SK-N-SH treated with all-trans-retinoic acid at 6 μM for 48 hours (cell line): ENCODE measurements at regions not wholly inside any gene's neighbourhood (a gene's known extent, or its start where the extent isn't known, plus 50 kb on each side); places are given as distances from the start of the nearest gene placed in this dataset.

Source experiments
- ATAC-seq: fragments of 200-7000 bp; cut with Tn5 transposase; 3 replicates; pipeline ENCODE4 v1.9.1; 2020; ENCODE audit warnings: mild to moderate bottlenecking, moderate library complexity
- ARNTL ChIP-seq: fragments of 450-650 bp; formaldehyde crosslinking; IDR thresholded peaks from 2 replicates; pipeline ENCODE4 v1.5.0; 2020; ENCODE audit warnings: low read depth, mild to moderate bottlenecking, moderate library complexity, borderline replicate concordance
- BACH2 ChIP-seq: fragments of 250-450 bp; sonication (Bioruptor Pico); IDR thresholded peaks from 2 replicates; pipeline ENCODE4 v1.9.0; 2021; ENCODE audit warnings: mild to moderate bottlenecking, borderline replicate concordance
- CSDC2 ChIP-seq: fragments of 250-450 bp; sonication (Bioruptor Pico); IDR thresholded peaks from 2 replicates; pipeline ENCODE4 v1.5.0; 2020; ENCODE audit warnings: mild to moderate bottlenecking, moderate library complexity
- ESRRG ChIP-seq: fragments of 250-450 bp; sonication (Bioruptor Pico); IDR thresholded peaks from 2 replicates; pipeline ENCODE4 v1.6.1; 2021; ENCODE audit warnings: mild to moderate bottlenecking
- ISL1 ChIP-seq: fragments of 250-450 bp; sonication (Bioruptor Pico); IDR thresholded peaks from 2 replicates; pipeline ENCODE4 v2.1.2; 2022; ENCODE audit warnings: mild to moderate bottlenecking, moderate library complexity
- OSR1 ChIP-seq: fragments of 250-450 bp; sonication (Bioruptor Pico); IDR thresholded peaks from 2 replicates; pipeline ENCODE4 v1.8.0; 2022; ENCODE audit warnings: moderate library complexity, mild to moderate bottlenecking, inconsistent platforms
- PPARA ChIP-seq: fragments of 250-450 bp; sonication (Bioruptor Pico); IDR thresholded peaks from 2 replicates; pipeline ENCODE4 v1.5.0; 2020; ENCODE audit warnings: mild to moderate bottlenecking, borderline replicate concordance
- RARB ChIP-seq: fragments of 250-450 bp; sonication (Bioruptor Pico); IDR thresholded peaks from 2 replicates; pipeline ENCODE4 v1.8.0; 2021; ENCODE audit warnings: mild to moderate bottlenecking, moderate library complexity
- SNAI2 ChIP-seq: fragments of 250-450 bp; sonication (Bioruptor Pico); IDR thresholded peaks from 2 replicates; pipeline ENCODE4 v1.5.0; 2020; ENCODE audit warnings: mild to moderate bottlenecking, moderate library complexity
- TCF4 ChIP-seq: fragments of 250-450 bp; sonication (Bioruptor Pico); IDR thresholded peaks from 2 replicates; pipeline ENCODE4 v1.8.0; 2021; ENCODE audit warnings: mild to moderate bottlenecking, moderate library complexity, borderline replicate concordance
- TOX ChIP-seq: fragments of 250-450 bp; sonication (Bioruptor Pico); IDR thresholded peaks from 2 replicates; pipeline ENCODE4 v1.8.0; 2021; ENCODE audit warnings: mild to moderate bottlenecking, moderate library complexity, borderline replicate concordance
- TSHZ2 ChIP-seq: fragments of 250-450 bp; sonication (Bioruptor Pico); IDR thresholded peaks from 2 replicates; pipeline ENCODE4 v1.5.0; 2020; ENCODE audit warnings: mild to moderate bottlenecking, moderate library complexity
- ZC3H10 ChIP-seq: fragments of 250-450 bp; sonication (Bioruptor Pico); IDR thresholded peaks from 2 replicates; pipeline ENCODE4 v1.5.1; 2021; ENCODE audit warnings: mild to moderate bottlenecking, moderate library complexity
- ZFP3 ChIP-seq: fragments of 250-450 bp; sonication (Bioruptor Pico); IDR thresholded peaks from 2 replicates; pipeline ENCODE4 v1.5.0; 2020; ENCODE audit warnings: mild to moderate bottlenecking, moderate library complexity
- ZFP30 ChIP-seq: fragments of 450-650 bp; formaldehyde crosslinking; IDR thresholded peaks from 2 replicates; pipeline ENCODE4 v1.5.0; 2022; ENCODE audit warnings: mild to moderate bottlenecking, moderate library complexity
- ZNF565 ChIP-seq: fragments of 450-650 bp; formaldehyde crosslinking; conservative IDR thresholded peaks from 2 replicates; pipeline ENCODE4 v1.5.0; 2020; ENCODE audit warnings: low read depth, mild to moderate bottlenecking, moderate library complexity
- ZNF70 ChIP-seq: fragments of 450-650 bp; formaldehyde crosslinking; IDR thresholded peaks from 2 replicates; pipeline ENCODE4 v1.5.0; 2020; ENCODE audit warnings: mild to moderate bottlenecking, moderate library complexity
- ZNF8 ChIP-seq: fragments of 450-650 bp; formaldehyde crosslinking; IDR thresholded peaks from 2 replicates; pipeline ENCODE4 v1.5.0; 2020; ENCODE audit warnings: mild to moderate bottlenecking, moderate library complexity
- TF ChIP-seq, protein P1 (sequence below): fragments of 250-450 bp; sonication (Bioruptor Pico); IDR thresholded peaks from 2 replicates; pipeline ENCODE4 v1.5.1; 2021; ENCODE audit warnings: mild to moderate bottlenecking, moderate library complexity
- TF ChIP-seq, protein P2 (sequence below): fragments of 250-450 bp; sonication (Bioruptor Pico); IDR thresholded peaks from 2 replicates; pipeline ENCODE4 v1.8.0; 2020; ENCODE audit warnings: mild to moderate bottlenecking, moderate library complexity, borderline replicate concordance
- TF ChIP-seq, protein P3 (sequence below): fragments of 250-450 bp; sonication (Bioruptor Pico); IDR thresholded peaks from 2 replicates; pipeline ENCODE4 v1.8.0; 2021; ENCODE audit warnings: low read depth, mild to moderate bottlenecking, moderate library complexity, borderline replicate concordance
- TF ChIP-seq, protein P4 (sequence below): fragments of 250-450 bp; sonication (Bioruptor Pico); IDR thresholded peaks from 2 replicates; pipeline ENCODE4 v1.5.1; 2020; ENCODE audit warnings: low read depth, mild to moderate bottlenecking, moderate library complexity

- no peak for ATAC-seq
These were observed 136.8 kb upstream of the TCF21 start for GRCh38 chr6:133752129-133752528.

DNA sequence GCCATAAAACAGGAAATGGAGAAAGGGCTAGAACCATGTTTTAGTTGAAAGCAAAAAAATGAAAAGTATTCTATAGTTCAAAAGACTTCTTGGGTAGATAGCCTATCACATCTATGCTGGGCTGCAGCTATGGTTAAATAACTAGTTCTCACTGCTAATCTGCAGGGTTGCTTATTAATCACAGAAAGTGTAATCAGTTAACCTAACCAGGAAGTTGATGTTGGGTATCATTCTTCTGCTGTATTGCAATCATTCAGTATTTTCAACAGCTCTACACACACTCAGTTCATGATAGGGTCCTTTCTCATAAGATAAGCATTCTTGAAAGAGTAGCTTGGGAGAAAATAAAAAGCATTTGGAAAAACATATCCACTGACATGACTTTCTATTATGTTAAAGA, 135.2 kb upstream of the TCF21 start:
- no peak for TF ChIP-seq ZC3H10 (CRISPR knock-in tag)
- no peak for TF ChIP-seq TCF4
- TF ChIP-seq, protein P1, sequence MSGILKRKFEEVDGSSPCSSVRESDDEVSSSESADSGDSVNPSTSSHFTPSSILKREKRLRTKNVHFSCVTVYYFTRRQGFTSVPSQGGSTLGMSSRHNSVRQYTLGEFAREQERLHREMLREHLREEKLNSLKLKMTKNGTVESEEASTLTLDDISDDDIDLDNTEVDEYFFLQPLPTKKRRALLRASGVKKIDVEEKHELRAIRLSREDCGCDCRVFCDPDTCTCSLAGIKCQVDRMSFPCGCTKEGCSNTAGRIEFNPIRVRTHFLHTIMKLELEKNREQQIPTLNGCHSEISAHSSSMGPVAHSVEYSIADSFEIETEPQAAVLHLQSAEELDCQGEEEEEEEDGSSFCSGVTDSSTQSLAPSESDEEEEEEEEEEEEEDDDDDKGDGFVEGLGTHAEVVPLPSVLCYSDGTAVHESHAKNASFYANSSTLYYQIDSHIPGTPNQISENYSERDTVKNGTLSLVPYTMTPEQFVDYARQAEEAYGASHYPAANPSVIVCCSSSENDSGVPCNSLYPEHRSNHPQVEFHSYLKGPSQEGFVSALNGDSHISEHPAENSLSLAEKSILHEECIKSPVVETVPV (CRISPR knock-in tag): no peak
- TF ChIP-seq TOX: no peak
- ATAC-seq: no peak

More at GRCh38 chr6:133752129-133752528, 136.8 kb upstream of the TCF21 start:
- TF ChIP-seq BACH2 (no peak), ZNF70 (no peak), ZNF8 (CRISPR knock-in tag) (no peak), ESRRG (CRISPR knock-in tag) (no peak), ZC3H10 (CRISPR knock-in tag) (no peak), TCF4 (no peak), PPARA (CRISPR knock-in tag) (no peak), ARNTL (no peak), ZFP30 (no peak), OSR1 (CRISPR knock-in tag) (no peak), RARB (no peak), TOX (no peak), ISL1 (no peak), ZNF565 (CRISPR knock-in tag) (no peak), SNAI2 (no peak)
- TF ChIP-seq, protein P2, sequence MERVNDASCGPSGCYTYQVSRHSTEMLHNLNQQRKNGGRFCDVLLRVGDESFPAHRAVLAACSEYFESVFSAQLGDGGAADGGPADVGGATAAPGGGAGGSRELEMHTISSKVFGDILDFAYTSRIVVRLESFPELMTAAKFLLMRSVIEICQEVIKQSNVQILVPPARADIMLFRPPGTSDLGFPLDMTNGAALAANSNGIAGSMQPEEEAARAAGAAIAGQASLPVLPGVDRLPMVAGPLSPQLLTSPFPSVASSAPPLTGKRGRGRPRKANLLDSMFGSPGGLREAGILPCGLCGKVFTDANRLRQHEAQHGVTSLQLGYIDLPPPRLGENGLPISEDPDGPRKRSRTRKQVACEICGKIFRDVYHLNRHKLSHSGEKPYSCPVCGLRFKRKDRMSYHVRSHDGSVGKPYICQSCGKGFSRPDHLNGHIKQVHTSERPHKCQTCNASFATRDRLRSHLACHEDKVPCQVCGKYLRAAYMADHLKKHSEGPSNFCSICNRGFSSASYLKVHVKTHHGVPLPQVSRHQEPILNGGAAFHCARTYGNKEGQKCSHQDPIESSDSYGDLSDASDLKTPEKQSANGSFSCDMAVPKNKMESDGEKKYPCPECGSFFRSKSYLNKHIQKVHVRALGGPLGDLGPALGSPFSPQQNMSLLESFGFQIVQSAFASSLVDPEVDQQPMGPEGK: no peak
- TF ChIP-seq, protein P3, sequence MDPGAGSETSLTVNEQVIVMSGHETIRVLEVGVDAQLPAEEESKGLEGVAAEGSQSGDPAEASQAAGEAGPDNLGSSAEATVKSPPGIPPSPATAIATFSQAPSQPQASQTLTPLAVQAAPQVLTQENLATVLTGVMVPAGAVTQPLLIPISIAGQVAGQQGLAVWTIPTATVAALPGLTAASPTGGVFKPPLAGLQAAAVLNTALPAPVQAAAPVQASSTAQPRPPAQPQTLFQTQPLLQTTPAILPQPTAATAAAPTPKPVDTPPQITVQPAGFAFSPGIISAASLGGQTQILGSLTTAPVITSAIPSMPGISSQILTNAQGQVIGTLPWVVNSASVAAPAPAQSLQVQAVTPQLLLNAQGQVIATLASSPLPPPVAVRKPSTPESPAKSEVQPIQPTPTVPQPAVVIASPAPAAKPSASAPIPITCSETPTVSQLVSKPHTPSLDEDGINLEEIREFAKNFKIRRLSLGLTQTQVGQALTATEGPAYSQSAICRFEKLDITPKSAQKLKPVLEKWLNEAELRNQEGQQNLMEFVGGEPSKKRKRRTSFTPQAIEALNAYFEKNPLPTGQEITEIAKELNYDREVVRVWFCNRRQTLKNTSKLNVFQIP (CRISPR knock-in tag): no peak
- TF ChIP-seq, protein P4, sequence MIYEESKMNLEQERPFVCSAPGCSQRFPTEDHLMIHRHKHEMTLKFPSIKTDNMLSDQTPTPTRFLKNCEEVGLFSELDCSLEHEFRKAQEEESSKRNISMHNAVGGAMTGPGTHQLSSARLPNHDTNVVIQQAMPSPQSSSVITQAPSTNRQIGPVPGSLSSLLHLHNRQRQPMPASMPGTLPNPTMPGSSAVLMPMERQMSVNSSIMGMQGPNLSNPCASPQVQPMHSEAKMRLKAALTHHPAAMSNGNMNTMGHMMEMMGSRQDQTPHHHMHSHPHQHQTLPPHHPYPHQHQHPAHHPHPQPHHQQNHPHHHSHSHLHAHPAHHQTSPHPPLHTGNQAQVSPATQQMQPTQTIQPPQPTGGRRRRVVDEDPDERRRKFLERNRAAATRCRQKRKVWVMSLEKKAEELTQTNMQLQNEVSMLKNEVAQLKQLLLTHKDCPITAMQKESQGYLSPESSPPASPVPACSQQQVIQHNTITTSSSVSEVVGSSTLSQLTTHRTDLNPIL (CRISPR knock-in tag): no peak

DNA sequence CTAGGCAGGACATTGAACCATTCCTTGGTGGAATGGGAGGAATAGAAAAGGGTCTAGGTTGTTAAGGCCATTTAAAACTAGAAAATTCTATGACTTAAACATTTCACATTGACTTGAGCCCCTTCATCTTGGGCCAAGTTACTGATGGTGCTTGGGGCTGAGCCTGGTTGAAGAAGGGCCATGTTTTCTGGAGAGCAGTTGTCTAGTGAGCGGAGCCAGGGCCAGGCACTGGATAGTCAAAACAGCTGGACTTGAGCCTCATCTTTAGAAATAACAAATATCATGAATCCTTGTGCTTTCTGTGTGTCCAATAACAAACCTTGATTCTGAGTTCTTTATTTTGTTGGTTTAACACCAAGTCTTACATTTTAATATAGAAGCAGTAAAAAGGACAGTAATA, 134.6 kb upstream of the TCF21 start:
- no peak for ATAC-seq
- TF ChIP-seq, protein P4 (CRISPR knock-in tag): no peak
- TF ChIP-seq ISL1 (no peak), ZNF565 (CRISPR knock-in tag) (no peak), TSHZ2 (CRISPR knock-in tag) (no peak), ZNF70 (no peak), CSDC2 (CRISPR knock-in tag) (no peak), RARB (no peak), ZC3H10 (CRISPR knock-in tag) (no peak), ZFP3 (no peak), ZNF8 (CRISPR knock-in tag) (no peak)
- TF ChIP-seq, protein P2: no peak
